ENCODE measurements at regions not wholly inside any gene's neighbourhood (a gene's known extent, or its start where the extent isn't known, plus 50 kb on each side); places are given as distances from the start of the nearest gene placed in this dataset.

DNA sequence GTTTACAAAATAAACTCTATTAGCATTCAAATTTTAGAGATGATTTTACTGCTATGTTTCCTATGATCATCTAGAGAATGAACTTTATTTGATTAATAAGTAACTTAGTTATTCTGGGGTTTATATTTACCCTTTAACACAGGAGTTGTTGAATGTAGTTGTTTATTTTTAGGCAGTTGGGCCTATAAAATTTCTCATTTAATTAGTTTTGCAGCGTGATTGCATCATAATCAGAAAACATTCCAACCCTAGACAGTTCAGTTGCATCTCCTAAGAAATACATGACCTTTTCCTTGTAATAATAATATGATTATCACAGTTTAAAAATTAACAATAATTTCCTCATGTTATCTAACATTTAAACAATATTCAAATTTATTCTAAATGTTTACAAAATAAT, 224.7 kb upstream of the CDH7 start:
- TF ChIP-seq, protein P1, sequence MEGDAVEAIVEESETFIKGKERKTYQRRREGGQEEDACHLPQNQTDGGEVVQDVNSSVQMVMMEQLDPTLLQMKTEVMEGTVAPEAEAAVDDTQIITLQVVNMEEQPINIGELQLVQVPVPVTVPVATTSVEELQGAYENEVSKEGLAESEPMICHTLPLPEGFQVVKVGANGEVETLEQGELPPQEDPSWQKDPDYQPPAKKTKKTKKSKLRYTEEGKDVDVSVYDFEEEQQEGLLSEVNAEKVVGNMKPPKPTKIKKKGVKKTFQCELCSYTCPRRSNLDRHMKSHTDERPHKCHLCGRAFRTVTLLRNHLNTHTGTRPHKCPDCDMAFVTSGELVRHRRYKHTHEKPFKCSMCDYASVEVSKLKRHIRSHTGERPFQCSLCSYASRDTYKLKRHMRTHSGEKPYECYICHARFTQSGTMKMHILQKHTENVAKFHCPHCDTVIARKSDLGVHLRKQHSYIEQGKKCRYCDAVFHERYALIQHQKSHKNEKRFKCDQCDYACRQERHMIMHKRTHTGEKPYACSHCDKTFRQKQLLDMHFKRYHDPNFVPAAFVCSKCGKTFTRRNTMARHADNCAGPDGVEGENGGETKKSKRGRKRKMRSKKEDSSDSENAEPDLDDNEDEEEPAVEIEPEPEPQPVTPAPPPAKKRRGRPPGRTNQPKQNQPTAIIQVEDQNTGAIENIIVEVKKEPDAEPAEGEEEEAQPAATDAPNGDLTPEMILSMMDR (conservative IDR thresholded peaks at IDR 0.05 in 1 of 2, IDR thresholded peaks at IDR 0.05 in 1 of 2; ENCODE audit: low read depth in 1 of 2, low read length in 2 of 2), result no peak
- no peak for TF ChIP-seq EZH2 (IDR thresholded peaks at IDR 0.05; ENCODE audit: low read length, missing control alignments)

Data from fibroblast of lung (primary cell).